Inflammatory macrophage (primary cell): ENCODE measurements at regions not wholly inside any gene's neighbourhood (a gene's known extent, or its start where the extent isn't known, plus 50 kb on each side); places are given as distances from the start of the nearest gene placed in this dataset.

ENCODE experiments used
- DNase-seq, 2 donors: peaks; one replicate each; pipeline ENCODE4 v3.0.0-alpha.2; 2020 to 2022

DNA sequence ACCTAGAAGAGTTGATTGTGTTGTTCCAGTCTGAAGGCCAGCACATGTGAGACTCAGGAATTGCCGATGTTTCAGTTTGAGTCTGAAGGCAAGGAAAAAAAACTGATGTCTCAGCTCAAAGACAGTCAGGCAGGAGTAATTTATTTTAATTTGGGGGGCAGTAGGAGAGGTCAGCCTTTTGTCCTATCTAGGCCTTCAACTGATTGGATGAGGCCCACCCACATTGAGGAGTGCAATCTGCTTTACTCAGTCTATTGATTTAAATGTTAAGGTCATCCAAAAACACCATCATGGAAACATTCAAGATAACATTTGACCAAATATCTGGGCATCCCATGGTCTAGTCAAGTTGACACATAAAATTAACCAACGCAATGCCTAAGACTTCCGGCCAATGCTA lies 288.9 kb downstream of the CDK5RAP2 start:
- DNase-seq = no peak

DNA sequence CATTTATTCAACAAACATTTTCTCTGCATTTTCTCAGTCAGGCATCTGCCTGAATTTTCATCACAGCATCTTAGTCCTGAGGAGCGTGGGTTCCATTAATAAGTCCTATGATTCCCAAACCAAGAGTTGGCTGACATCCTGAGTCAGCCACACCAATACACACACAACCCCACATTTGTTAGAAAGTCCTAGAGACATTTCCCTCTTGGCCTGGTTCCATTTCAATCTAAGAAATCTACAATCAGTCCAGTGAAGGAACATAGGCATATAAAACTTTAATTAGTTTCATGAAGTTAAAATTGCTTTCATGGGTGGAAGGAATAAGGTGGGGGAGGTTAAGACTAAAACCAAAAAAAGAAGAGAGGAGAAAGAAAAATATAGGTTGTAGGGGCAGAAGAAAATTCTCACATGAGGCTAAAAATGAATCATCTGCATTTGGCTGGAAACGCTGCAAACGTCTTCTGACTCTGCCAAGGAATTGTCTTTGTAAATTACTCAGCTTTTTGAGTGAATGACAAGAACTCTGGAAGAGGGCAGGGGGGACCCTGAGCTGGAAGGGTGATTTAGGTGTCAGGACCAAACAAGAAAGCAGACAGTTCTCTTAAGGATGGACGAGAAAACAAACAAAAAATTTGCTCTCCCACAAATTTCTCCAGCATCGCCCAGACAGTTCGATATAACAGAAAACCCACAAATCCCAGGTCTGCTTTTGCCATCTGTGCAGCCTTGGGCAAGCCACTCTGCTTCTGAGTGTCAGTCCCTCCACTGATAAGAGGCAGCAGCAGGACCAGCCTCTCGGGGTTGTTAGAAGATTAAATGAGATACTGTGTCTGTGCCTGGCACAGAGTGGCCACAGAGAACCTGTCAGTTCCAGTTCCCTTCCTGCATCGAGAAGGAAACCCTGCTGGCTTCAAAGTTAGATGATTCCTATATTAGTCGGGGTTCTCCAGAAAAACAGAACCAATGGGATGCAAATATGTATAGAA lies 289.7 kb downstream of the CDK5RAP2 start:
- DNase-seq = no peak

DNA sequence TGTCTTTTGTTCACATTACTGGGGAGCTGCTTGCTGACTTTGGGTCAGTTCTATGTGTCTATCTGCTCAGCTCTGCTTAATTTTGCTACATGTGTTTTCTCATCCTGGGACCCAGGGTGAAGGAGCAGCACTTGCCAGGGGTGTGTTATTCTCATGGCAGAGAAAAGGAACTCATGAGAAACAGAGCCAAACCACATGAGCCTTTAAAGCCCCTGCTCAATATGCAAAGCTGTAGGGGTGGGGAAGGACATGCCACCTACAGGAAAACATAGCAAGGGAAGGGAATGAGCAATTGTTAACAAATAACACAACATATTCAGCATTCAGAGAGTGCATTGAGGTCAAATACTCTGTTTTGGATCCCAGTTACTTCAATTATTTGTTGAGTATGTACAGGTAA lies 290.9 kb downstream of the CDK5RAP2 start:
- no peak for DNase-seq

DNA sequence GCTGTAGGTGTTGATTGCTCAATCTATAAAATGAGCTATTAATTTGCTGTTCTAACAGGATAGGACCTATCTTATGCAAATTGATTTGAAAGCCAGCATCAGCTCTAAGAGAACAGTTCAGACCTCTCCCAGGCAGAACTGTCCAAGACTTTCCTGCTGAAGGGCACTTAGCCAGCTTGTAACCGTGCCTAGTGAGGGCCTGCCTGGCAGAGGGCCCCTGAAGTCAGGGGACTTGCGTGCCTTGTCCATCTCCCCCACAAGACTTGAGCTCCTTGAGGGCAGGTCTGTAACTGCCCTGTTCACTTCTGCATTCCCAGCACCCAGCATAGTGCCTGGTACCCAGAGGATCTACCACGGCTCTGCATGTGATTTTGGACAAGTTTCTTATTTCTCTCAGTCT lies 293.4 kb downstream of the CDK5RAP2 start:
- no peak for DNase-seq

DNA sequence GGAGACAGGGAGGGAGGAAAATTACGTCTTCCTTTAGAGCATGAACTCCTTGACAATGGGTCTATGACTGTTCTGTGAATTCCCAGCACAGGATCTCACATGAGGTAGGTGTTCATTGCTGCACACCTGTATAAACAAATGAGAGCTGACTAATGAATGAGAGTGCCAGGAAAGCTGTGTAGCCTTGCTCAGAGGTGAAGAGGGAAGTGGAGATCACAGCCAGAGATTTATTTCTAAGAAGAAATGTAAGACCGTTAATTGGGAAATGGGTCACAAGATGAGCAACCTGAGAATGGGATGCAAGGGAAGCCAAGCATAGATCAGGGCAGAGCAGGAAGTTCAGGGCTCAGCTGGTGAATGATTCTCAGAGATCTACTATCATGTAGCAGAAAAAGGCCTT lies 295.1 kb downstream of the CDK5RAP2 start:
- no peak for DNase-seq

DNA sequence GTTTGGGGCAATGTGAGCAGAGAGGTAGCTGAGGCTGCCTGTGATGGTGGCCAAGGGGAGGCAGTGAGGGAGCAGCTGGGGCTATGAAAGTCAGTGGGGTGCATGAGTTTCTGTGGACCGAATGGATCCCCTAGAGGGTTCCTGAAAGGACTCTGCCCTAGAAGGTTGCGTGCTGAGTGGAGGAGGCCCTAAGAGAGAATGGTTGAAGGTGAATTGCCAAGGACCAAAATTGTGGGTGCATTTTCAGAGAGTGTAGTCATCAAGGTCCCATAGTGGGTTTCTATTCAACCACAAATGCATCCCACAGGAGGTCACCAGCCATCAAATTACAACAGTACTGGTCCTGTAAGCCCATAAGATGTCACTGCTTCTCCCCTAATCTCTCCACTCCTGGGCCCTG lies 298.3 kb downstream of the CDK5RAP2 start:
- DNase-seq = no peak

DNA sequence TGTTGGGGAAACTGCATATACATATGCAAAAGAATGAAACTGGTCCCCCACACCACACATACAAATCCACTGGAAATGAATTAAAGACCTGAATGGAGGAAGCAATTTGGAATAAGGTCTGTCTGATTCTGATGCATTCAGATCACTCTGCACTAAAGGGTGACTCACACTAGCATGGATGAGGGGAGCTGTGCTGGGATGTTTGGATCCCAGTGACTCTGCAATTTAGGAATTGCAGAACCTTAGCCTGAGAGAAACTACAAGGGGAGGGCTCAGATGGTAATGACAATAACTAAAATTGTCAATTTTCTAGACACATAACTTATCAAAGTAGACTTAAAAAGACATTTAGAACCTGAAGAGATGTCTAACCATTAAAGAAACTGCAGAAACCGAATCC lies 312.0 kb downstream of the CDK5RAP2 start:
- DNase-seq = no peak

DNA sequence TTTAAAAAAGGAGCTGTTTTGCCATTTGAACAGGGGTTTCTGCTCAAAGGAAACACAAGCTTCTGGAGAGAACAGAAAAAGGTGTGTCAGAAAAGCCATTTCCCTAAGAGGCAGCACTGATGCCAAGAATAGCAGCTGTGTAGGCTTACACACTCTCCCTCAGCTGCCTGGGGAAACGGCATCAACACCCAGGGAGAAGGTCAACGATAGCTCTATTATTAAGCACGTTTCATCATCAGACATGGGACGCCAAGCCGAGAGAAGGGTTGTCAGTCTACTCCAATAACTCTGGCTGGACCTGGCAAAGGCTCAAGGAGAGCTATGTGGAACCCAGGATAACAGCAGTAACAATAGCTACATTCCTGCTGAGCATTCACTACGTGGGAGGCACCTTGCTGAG lies 314.2 kb downstream of the CDK5RAP2 start:
- no peak for DNase-seq

DNA sequence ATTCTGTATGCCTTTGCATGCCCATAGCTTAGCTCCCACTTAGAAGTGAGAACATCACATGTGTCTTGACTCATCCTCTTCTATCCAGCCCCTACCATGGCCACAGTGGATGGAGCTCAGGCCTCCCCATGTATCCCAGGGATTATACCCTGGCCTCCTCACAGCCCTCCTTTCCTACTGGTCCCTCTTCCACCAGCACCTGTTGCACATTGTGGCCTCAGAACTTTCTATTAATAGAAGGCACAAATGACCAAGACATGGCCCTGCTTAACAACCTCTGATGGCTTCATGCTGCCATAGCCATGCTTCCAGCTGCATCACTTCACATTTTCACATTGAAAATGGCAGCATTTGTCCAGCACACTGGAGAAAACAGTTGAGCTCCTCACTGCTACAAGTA lies 315.4 kb downstream of the CDK5RAP2 start:
- no peak for DNase-seq

DNA sequence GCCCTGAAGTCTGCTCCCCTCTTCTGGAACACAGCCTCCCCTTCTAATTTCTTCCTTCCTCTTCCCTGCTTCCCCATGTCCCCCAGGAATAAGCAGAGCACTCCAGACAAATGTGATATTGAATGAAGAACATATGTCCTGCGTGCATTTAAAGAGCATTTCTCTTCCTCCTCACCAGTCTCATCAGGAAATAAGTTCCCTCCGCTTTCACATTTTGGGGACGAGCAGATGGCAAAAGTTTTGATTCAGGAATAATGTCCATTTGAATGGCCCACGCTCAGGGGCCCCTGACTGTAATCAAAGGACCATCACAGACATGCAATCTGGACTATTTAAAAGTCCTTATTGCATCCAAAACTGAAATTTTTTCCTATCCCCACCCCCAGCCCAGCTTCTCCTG lies 316.1 kb downstream of the CDK5RAP2 start:
- DNase-seq = no peak

DNA sequence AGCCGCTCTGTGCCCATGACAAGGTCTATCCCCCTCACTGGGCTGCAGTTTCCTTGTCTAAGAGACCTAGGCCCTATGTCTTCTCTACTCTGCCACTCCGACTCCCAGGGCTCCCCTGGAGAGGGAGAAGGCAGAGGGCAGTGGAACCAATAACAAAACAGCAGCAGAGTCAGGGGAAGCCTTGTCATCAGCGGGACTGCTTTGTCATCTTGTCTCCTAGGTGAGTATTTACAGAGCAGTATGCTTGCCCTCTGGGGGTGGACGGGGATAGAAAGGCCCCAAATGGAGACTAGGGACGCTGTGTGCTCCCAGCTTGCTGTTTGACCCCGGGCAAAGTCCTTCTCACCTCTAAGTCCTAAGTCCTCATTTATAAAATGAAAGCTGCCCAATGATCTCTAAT lies 318.5 kb downstream of the CDK5RAP2 start:
- no peak for DNase-seq

DNA sequence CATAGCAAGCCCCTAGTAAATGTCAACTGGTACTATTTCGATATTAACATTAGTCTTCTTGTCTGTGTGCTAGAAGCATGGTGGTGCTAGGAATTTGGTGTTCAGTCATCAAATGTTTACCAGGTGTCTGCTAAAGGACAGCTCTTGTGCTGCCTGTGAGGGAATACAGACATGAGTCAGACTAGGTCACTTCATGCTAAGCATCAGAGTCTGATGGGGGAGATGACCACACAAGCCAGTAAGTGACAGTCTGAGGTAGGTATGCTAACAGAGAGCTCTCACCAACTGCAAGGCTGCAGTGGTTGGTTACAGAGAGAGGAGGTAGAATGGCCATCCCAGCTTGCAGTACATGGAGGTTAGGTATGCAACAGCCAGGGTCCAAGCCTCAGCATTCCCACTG lies 320.9 kb downstream of the CDK5RAP2 start:
- DNase-seq = no peak

DNA sequence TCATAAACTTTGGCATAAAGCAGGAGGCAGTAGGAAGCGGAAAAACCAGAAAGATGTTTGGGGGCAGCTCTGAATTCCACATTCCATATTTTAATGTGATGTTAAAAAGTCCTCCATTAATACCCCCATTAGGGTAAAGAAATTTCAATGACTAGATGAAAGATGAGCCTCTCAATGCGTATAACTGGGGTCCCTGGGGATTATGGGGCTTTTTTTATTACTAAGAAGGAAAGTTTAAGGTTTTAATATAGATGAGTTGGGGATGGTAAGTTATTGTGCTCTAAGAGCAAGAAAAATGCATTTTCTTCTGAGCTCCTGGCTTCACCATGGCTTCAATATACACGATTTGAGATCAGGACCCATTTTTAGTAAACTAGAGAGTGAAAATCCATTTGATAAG lies 321.9 kb downstream of the CDK5RAP2 start:
- DNase-seq = no peak

DNA sequence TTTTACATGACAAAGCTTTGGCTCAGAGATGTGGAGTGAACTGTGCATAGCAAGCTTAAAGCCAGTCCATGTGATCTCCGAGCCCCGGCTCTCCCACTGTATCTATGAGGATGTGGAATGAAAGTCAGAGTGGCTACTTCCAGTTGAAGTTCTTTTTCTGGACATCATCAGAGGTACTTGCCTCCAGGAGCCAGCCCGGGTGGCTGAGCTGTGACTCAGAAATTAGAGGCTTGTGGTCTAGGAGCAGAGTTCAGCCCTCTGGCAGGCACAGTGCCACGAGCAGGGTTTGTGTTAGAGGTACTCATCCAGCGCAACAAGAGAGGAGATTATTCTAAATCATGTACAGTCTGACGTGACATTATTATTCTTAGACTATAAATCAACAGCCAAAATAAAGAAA lies 322.5 kb downstream of the CDK5RAP2 start:
- DNase-seq = no peak

DNA sequence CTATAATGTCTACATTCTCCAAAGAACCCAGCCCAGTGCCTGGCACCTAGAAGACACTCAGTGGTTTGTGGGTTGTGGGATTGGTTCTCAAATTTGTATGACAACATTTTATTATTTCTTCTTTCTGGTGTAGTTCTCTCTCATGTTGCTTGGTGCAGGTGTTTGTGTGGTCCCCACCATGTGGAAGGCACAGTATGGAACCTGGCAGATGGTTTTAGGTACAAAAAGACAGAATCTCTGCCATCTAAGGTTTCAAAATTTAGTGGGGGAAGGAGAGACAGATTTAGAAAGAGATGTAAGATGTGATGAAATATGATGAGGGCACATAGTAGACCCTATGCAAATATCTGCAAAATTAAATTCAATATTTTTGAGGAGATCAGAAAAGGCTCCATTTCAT lies 323.8 kb downstream of the CDK5RAP2 start:
- no peak for DNase-seq

DNA sequence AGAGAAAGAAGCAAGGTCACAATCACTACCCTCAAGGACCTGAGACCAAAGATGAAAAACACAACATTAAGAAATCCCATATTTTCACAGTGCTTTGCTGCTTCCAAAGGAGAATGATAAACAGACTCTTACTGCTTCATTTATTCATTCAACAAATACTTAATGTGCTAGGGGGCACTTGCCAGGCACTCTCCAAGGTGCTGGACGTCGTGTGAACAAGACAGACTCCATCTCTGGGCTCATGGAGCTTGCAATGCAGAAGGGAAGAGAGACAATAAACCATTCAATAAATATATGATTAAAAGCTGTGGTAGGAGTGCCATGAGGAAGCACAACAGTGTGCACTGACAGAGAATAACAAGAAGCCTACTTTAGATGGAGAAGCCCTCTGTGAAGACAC lies 327.7 kb downstream of the CDK5RAP2 start:
- DNase-seq = no peak

DNA sequence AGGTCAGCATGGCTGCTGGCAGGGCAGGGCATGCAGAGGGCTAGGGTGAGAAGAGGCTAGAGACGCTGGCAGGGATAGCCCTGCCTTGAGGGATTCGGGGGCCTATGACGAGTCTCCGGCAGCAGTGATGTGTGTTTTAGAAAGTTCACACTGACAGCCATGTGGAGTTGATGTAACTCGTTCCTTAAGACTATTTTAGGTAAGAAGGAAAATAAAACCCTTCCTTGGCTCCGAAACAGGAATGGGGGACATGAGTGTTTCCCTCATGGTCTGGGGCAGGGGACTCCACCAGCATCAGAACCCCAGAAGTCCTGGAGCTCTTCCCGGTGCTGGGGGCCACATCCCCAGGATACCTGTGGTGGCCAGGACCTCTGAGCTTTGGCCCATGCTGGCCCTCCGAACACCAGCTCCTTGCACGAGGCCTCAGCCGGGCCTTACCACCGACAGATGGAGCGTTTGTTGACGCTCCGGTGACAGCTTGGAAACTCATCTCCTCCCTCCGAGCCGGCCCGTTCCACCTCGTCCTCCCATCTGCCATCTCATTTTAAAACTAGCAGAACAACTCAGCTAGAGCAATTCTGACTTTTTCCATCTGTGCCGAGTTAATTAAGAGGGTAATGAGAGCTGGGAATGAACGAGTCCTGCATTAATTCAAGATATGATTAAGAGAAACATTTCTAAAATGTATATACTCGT lies 337.7 kb downstream of the CDK5RAP2 start:
- DNase-seq = no peak

DNA sequence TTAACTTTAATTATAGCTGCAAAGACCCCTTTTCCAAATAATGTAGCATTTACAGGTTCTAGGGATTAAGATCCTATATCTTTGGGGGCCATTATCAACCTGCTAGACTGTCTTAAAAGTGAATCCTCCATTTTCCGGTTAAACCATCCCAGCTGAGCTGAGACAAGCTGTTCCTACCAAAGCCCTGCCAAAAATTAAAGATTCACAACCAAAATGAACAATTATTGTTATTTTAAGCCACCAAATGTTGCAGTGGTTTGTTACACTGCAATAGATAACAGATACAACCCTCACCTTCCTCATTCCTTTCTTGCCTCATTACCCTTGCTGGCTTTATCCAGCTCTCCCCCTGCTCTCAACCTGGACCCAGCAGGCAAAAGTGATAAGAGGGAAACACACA lies 343.4 kb downstream of the CDK5RAP2 start:
- no peak for DNase-seq

DNA sequence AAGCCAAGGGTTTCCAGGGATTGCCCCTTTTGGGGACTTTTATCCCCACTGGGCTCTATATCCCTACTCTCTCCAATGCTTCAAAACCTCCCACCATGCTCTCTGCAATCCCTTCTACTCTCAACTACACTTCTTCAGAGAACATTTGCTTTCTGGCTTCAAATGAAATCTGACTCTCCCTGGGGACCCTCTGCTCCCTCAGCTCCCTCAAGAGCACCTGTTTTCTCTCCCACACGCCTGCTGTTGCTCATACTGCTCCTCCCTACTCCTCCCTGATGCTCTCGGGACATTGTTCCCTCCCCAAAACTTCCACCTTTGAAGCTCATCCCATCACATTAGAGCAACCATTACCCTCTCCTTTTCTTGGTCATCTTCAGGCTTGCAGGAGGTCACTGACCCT lies 344.9 kb downstream of the CDK5RAP2 start:
- no peak for DNase-seq

DNA sequence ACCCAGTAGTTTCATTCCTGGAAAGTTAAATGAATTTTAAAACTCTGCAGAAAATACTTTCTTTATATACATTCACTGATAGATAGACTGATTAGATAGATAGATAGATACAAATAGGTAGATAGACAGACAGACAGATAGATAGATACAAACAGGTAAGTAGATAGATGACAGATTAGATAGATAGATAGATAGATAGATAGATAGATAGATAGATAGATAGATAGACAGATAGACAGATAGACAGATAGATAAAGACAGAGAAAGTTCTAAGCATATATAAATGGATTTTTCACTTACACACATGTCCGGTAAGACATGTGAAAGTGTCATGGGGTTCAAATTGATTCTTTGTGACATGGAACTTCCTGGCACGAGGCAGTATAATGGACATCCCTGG lies 349.7 kb downstream of the CDK5RAP2 start:
- DNase-seq = no peak

DNA sequence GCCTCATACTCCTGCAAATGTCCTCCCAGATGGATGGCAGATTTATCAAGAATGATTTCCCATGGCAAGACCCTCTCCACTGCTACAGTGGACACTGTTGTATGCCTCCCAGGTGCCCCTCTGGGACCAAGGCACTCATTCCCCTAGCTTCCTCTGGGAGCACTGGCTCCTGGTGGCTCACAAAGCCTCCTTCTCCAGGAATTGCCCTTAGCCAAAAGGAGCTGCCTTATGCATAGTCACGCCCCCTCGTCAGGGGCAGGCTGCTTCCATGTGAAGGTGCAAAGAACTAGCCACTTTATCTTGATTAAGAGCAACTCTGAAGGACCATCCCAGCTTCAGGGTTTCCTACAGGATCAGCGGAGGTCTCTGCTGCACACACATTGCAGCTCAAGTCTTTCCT lies 358.1 kb downstream of the CDK5RAP2 start:
- DNase-seq = no peak

DNA sequence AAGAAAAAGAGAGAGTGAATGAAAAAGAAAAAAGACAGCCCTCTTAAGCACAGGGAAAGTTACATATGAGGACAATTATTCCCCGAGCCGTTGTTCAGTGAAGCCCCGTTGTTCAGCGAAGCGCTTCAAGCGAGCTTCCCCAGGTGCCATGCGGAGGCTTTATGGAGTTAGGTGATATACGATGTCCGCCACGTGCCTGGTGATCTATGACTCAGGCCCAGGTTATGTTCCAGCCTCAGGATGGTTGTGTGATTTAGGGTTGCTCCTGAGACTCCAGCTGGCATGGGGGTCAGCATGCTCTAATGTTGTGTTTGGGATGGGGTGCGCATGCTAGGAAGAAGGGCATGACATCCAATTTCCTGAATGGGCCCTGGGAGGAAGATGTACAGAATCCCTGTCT lies 365.6 kb downstream of the CDK5RAP2 start:
- DNase-seq = no peak

DNA sequence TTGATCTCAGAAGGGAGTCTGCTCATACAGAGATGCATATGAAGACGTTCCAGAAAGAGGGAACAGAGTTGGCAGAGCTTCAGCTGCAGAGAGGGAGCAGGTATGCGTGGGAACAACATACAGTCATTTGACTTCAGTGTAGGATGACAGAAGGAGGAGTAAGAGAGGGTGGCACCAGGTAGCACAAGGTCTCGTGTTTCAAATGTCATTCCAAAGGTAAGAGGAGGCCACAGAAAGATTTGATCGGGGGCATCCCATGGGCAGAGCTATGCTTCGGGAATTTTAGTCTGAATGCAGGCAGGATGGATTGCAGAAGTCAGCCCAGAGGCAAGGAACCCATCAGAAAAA lies 367.1 kb downstream of the CDK5RAP2 start:
- DNase-seq = no peak

DNA sequence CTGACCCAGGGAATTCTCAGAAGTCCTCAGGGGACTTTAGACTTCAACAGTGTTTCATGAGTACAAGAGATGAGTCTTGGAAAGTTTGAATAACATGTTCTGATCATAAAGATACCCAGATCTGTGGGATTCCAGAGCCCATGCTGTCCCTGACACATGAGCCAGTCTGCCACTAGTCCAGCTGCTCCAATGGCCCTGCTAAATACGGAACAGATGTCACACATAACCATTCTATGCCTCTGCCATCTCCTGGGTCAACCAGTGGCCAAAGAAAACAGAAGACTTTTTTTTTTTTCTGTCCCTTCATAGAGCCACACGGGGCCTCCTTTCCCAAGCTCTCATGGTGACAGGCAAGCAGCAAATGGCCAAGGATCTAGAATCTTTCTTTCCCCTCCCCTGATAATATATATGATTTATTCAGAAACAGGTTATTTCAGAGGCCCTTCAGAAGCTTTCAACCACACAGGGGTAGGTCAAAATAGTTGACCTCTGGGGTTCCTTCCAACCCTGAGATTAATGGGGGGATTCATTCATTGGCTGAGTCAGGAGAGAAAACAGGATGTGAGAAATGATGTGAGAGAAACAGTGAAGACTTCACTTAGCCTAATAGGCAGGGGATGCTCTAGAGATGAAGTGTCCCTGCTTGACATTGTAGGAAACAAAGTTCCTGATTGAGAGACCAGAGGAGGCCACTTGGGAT lies 367.7 kb downstream of the CDK5RAP2 start:
- no peak for DNase-seq
